Hepatocyte (in vitro differentiated cells): ENCODE measurements at regions not wholly inside any gene's neighbourhood (a gene's known extent, or its start where the extent isn't known, plus 50 kb on each side); places are given as distances from the start of the nearest gene placed in this dataset.

Experiments
- DNase-seq: peaks from one replicate; pipeline ENCODE4 v3.0.0-alpha.2; 2016; ENCODE audit warnings: low spot score
- H2AFZ ChIP-seq: fragments of 200-600 bp; sonication (generic); 2 replicates; pipeline ENCODE4 v1.6.0; 2016; ENCODE audit warnings: antibody characterized with exemption, mild to moderate bottlenecking
- H3K27ac ChIP-seq: fragments of 200-600 bp; sonication (generic); 2 replicates; pipeline ENCODE4 v1.5.1; 2016; ENCODE audit warnings: mild to moderate bottlenecking
- H3K27me3 ChIP-seq: fragments of 200-600 bp; sonication (generic); 2 replicates; pipeline ENCODE4 v1.6.1; 2016
- H3K36me3 ChIP-seq: fragments of 200-600 bp; sonication (generic); replicated peaks from 2 replicates; pipeline ENCODE4 v1.5.1; 2016; ENCODE audit warnings: low read depth; ENCODE audit not compliant: insufficient read depth
- H3K4me1 ChIP-seq: fragments of 200-600 bp; sonication (generic); 2 replicates; pipeline ENCODE4 v1.5.1; 2016; ENCODE audit warnings: mild to moderate bottlenecking, moderate library complexity; ENCODE audit not compliant: insufficient read depth
- H3K4me2 ChIP-seq: fragments of 200-600 bp; sonication (generic); 2 replicates; pipeline ENCODE4 v1.6.0; 2016
- H3K4me3 ChIP-seq: fragments of 200-600 bp; sonication (generic); 2 replicates; pipeline ENCODE4 v1.5.1; 2016; ENCODE audit warnings: mild to moderate bottlenecking
- H3K79me2 ChIP-seq: fragments of 200-600 bp; sonication (generic); 2 replicates; pipeline ENCODE4 v1.6.0; 2017; ENCODE audit warnings: mild to moderate bottlenecking
- H3K9me2 ChIP-seq: fragments of 200-600 bp; sonication (generic); replicated peaks from 2 replicates; pipeline ENCODE4 v1.6.0; 2017; ENCODE audit warnings: mild to moderate bottlenecking; ENCODE audit not compliant: insufficient read depth
- H3K9me3 ChIP-seq: fragments of 200-600 bp; sonication (generic); 2 replicates; pipeline ENCODE4 v1.5.1; 2016; ENCODE audit warnings: low read depth, mild to moderate bottlenecking
- H4K20me1 ChIP-seq: fragments of 200-600 bp; sonication (generic); 2 replicates; pipeline ENCODE4 v1.6.0; 2016; ENCODE audit warnings: mild to moderate bottlenecking; ENCODE audit not compliant: insufficient read depth, poor library complexity, severe bottlenecking
- EZH2 ChIP-seq: fragments of 200-600 bp; sonication (generic); IDR thresholded peaks from 2 replicates; pipeline ENCODE4 v1.6.1; 2016; ENCODE audit warnings: antibody characterized with exemption, mild to moderate bottlenecking, borderline replicate concordance
- EZH2phosphoT487 ChIP-seq: fragments of 200-600 bp; sonication (generic); IDR thresholded peaks from one replicate; pipeline ENCODE4 v1.6.1; 2018; ENCODE audit warnings: antibody characterized with exemption, mild to moderate bottlenecking, low read depth, moderate library complexity; ENCODE audit not compliant: unreplicated experiment, severe bottlenecking
- WGBS: methylation state at CpG from one replicate; pipeline ENCODE4 v1.1.6; 2016; ENCODE audit warnings: low lambda C conversion rate; ENCODE audit errors: missing lambda C conversion rate; 5-methylcytosine and 5-hydroxymethylcytosine counted together
- TF ChIP-seq, protein P1 (sequence below): fragments of 200-600 bp; sonication (generic); IDR thresholded peaks from 2 replicates; pipeline ENCODE4 v1.5.1; 2016; ENCODE audit warnings: antibody characterized with exemption, mild to moderate bottlenecking; ENCODE audit not compliant: poor library complexity

GRCh38 chr7:118477036-118477435, 252.5 kb downstream of the ANKRD7 start:
- H3K4me1 ChIP-seq: no peaks in the 10 kb centered on the region
- no peak for TF ChIP-seq EZH2
- TF ChIP-seq, protein P1, sequence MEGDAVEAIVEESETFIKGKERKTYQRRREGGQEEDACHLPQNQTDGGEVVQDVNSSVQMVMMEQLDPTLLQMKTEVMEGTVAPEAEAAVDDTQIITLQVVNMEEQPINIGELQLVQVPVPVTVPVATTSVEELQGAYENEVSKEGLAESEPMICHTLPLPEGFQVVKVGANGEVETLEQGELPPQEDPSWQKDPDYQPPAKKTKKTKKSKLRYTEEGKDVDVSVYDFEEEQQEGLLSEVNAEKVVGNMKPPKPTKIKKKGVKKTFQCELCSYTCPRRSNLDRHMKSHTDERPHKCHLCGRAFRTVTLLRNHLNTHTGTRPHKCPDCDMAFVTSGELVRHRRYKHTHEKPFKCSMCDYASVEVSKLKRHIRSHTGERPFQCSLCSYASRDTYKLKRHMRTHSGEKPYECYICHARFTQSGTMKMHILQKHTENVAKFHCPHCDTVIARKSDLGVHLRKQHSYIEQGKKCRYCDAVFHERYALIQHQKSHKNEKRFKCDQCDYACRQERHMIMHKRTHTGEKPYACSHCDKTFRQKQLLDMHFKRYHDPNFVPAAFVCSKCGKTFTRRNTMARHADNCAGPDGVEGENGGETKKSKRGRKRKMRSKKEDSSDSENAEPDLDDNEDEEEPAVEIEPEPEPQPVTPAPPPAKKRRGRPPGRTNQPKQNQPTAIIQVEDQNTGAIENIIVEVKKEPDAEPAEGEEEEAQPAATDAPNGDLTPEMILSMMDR: no peak
- TF ChIP-seq EZH2phosphoT487: no peak
- H3K36me3 ChIP-seq: no peaks in the 10 kb centered on the region
- H3K79me2 ChIP-seq: no peaks in the 10 kb centered on the region
- no peaks in the 10 kb centered on the region for H3K27me3 ChIP-seq
- H3K4me2 ChIP-seq: no peak overlapping the region
- H3K4me3 ChIP-seq: no peak overlapping the region
- H3K9me3 ChIP-seq: no peaks in the 10 kb centered on the region
- no peak for DNase-seq
- 89% methylated on average over 3 of the region's 3 CpGs for WGBS
- no peak overlapping the region for H3K27ac ChIP-seq
- H4K20me1 ChIP-seq: no peaks in the 10 kb centered on the region
- H3K9me2 ChIP-seq: no peaks in the 10 kb centered on the region
- no peak overlapping the region for H2AFZ ChIP-seq

GRCh38 chr7:118478236-118478635, 253.7 kb downstream of the ANKRD7 start:
- no peaks in the 10 kb centered on the region for H3K27me3 ChIP-seq
- no peak overlapping the region for H2AFZ ChIP-seq
- no peaks in the 10 kb centered on the region for H3K4me1 ChIP-seq
- no peak overlapping the region for H3K27ac ChIP-seq
- H3K4me2 ChIP-seq: no peak overlapping the region
- no peak overlapping the region for H3K4me3 ChIP-seq
- no peaks in the 10 kb centered on the region for H3K79me2 ChIP-seq
- no peaks in the 10 kb centered on the region for H3K36me3 ChIP-seq
- no peaks in the 10 kb centered on the region for H3K9me2 ChIP-seq
- H4K20me1 ChIP-seq: no peaks in the 10 kb centered on the region
- no peak for TF ChIP-seq EZH2phosphoT487
- no peak for TF ChIP-seq EZH2
- TF ChIP-seq, protein P1: no peak
- DNase-seq: no peak
- WGBS: 88% methylated on average over 4 of the region's 4 CpGs
- H3K9me3 ChIP-seq: no peaks in the 10 kb centered on the region

- TF ChIP-seq, protein P1: no peak
- TF ChIP-seq EZH2phosphoT487: no peak
- TF ChIP-seq EZH2: no peak
- no peaks in the 10 kb centered on the region for H4K20me1 ChIP-seq
- H3K4me3 ChIP-seq: no peak overlapping the region
- H3K4me1 ChIP-seq: no peaks in the 10 kb centered on the region
- DNase-seq: no peak
- no peak overlapping the region for H2AFZ ChIP-seq
- WGBS: 52% methylated on average over 2 of the region's 2 CpGs
- H3K4me2 ChIP-seq: no peak overlapping the region
- H3K36me3 ChIP-seq: no peaks in the 10 kb centered on the region
- H3K79me2 ChIP-seq: no peaks in the 10 kb centered on the region
- no peaks in the 10 kb centered on the region for H3K27me3 ChIP-seq
- H3K9me2 ChIP-seq: no peaks in the 10 kb centered on the region
- H3K9me3 ChIP-seq: no peaks in the 10 kb centered on the region
- H3K27ac ChIP-seq: no peak overlapping the region
Measured at GRCh38 chr7:118478931-118479330, 254.4 kb downstream of the ANKRD7 start.

GRCh38 chr7:118492466-118492865, 268.0 kb downstream of the ANKRD7 start:
- H3K4me1 ChIP-seq: no peaks in the 10 kb centered on the region
- DNase-seq: no peak
- H3K4me2 ChIP-seq: no peak overlapping the region
- TF ChIP-seq EZH2 (no peak), EZH2phosphoT487 (no peak)
- TF ChIP-seq, protein P1: no peak
- H3K4me3 ChIP-seq: no peak overlapping the region
- H2AFZ ChIP-seq: no peak overlapping the region
- no peaks in the 10 kb centered on the region for H3K36me3 ChIP-seq
- no peaks in the 10 kb centered on the region for H3K9me3 ChIP-seq
- H3K27ac ChIP-seq: no peak overlapping the region
- H3K9me2 ChIP-seq: no peaks in the 10 kb centered on the region
- WGBS: 74% methylated on average over 5 of the region's 5 CpGs
- no peaks in the 10 kb centered on the region for H3K27me3 ChIP-seq
- H3K79me2 ChIP-seq: no peaks in the 10 kb centered on the region
- H4K20me1 ChIP-seq: no peaks in the 10 kb centered on the region
